Suprapubic skin (tissue), 4 donors: ENCODE measurements at regions not wholly inside any gene's neighbourhood (a gene's known extent, or its start where the extent isn't known, plus 50 kb on each side); places are given as distances from the start of the nearest gene placed in this dataset.

Experiments used
- DNase-seq, 2 donors: peaks; one replicate each; pipeline ENCODE4 v3.0.0-alpha.2; 2019; ENCODE audit warnings: low spot score in 2 of 2
- H3K27ac ChIP-seq: fragments of 200-600 bp; sonication (generic); one replicate; pipeline ENCODE4 v1.5.1; 2019
- H3K27me3 ChIP-seq: fragments of 200-600 bp; sonication (generic); one replicate; pipeline ENCODE4 v1.5.1; 2019
- H3K36me3 ChIP-seq: fragments of 200-600 bp; sonication (generic); one replicate; pipeline ENCODE4 v1.5.1; 2019
- H3K4me1 ChIP-seq: fragments of 200-600 bp; sonication (generic); one replicate; pipeline ENCODE4 v1.5.1; 2019
- H3K4me3 ChIP-seq: fragments of 200-600 bp; sonication (generic); one replicate; pipeline ENCODE4 v1.5.1; 2019; ENCODE audit warnings: mild to moderate bottlenecking
- H3K9me3 ChIP-seq: fragments of 200-600 bp; sonication (generic); one replicate; pipeline ENCODE4 v1.5.1; 2019
- CTCF ChIP-seq, 2 donors: fragments of 200-600 bp in 1 of 2; fragments of 450-650 bp in 1 of 2; sonication (generic) in 1 of 2; IDR thresholded peaks; one replicate each; pipeline ENCODE4 v1.5.1; 2016 to 2019; ENCODE audit warnings: antibody characterized with exemption in 2 of 2, mild to moderate bottlenecking in 1 of 2, moderate library complexity in 1 of 2
- EP300 ChIP-seq: sonication (generic); formaldehyde crosslinking; IDR thresholded peaks from one replicate; pipeline ENCODE4 v1.6.1; 2017; ENCODE audit warnings: antibody characterized with exemption
- POLR2A ChIP-seq, 2 donors: fragments of 450-650 bp; IDR thresholded peaks; one replicate each; pipeline ENCODE4 v1.6.1; 2017; ENCODE audit warnings: antibody characterized with exemption in 2 of 2, mild to moderate bottlenecking in 2 of 2, moderate library complexity in 2 of 2
- POLR2AphosphoS5 ChIP-seq, 3 donors: sonication (generic); formaldehyde crosslinking; IDR thresholded peaks; one replicate each; pipeline ENCODE4 v1.6.1; 2017; ENCODE audit warnings: antibody characterized with exemption in 3 of 3
- WGBS: methylation state at CpG from one replicate; pipeline ENCODE4 v1.1.5; 2018; 5-methylcytosine and 5-hydroxymethylcytosine counted together

GRCh38 chr9:22722492-22722891 lies 275.9 kb downstream of the DMRTA1 start:
- no peak for DNase-seq
- no peak overlapping the region for H3K4me3 ChIP-seq
- no peaks in the 10 kb centered on the region for H3K36me3 ChIP-seq
- H3K9me3 ChIP-seq = no peaks in the 10 kb centered on the region
- no peak overlapping the region for H3K27ac ChIP-seq
- H3K4me1 ChIP-seq = no peaks in the 10 kb centered on the region
- WGBS = 72% methylated on average over 2 of the region's 2 CpGs
- H3K27me3 ChIP-seq = no peaks in the 10 kb centered on the region
- TF ChIP-seq EP300 (no peak), POLR2A (IDR thresholded peaks at IDR 0.05) (no peak), CTCF (IDR thresholded peaks at IDR 0.05) (no peak), POLR2AphosphoS5 (IDR thresholded peaks at IDR 0.05) (no peak)

- DNase-seq = no peak
- no peaks in the 10 kb centered on the region for H3K27me3 ChIP-seq
- 67% methylated on average over 3 of the region's 3 CpGs for WGBS
- H3K36me3 ChIP-seq = no peaks in the 10 kb centered on the region
- no peaks in the 10 kb centered on the region for H3K4me1 ChIP-seq
- H3K4me3 ChIP-seq = no peak overlapping the region
- TF ChIP-seq POLR2A (IDR thresholded peaks at IDR 0.05) (no peak), CTCF (IDR thresholded peaks at IDR 0.05) (no peak), EP300 (no peak), POLR2AphosphoS5 (IDR thresholded peaks at IDR 0.05) (no peak)
- H3K9me3 ChIP-seq = no peaks in the 10 kb centered on the region
- no peak overlapping the region for H3K27ac ChIP-seq
Observed at GRCh38 chr9:22731786-22732185, 285.2 kb downstream of the DMRTA1 start.

GRCh38 chr9:22739712-22740111 lies 293.1 kb downstream of the DMRTA1 start:
- Histone ChIP-seq H3K36me3 (no peaks in the 10 kb centered on the region), H3K27me3 (no peaks in the 10 kb centered on the region), H3K9me3 (peaks cover 17% of the 10 kb centered on the region), H3K4me1 (no peaks in the 10 kb centered on the region), H3K27ac (no peak overlapping the region), H3K4me3 (no peak overlapping the region)
- DNase-seq = no peak
- WGBS = 60% methylated on average over 1 of the region's 1 CpG
- no peak for TF ChIP-seq POLR2AphosphoS5 (IDR thresholded peaks at IDR 0.05)
- no peak for TF ChIP-seq POLR2A (IDR thresholded peaks at IDR 0.05)
- TF ChIP-seq EP300 = no peak

- Histone ChIP-seq H3K27ac (no peak overlapping the region), H3K9me3 (peaks cover 17% of the 10 kb centered on the region), H3K4me3 (no peak overlapping the region), H3K36me3 (no peaks in the 10 kb centered on the region), H3K27me3 (no peaks in the 10 kb centered on the region), H3K4me1 (no peaks in the 10 kb centered on the region)
- DNase-seq = no peak
- TF ChIP-seq POLR2A (IDR thresholded peaks at IDR 0.05) (no peak), EP300 (no peak), CTCF (IDR thresholded peaks at IDR 0.05) (no peak), POLR2AphosphoS5 (IDR thresholded peaks at IDR 0.05) (no peak)
- 64% methylated on average over 1 of the region's 1 CpG for WGBS
Observed at GRCh38 chr9:22740781-22741180, 294.2 kb downstream of the DMRTA1 start.

- no peaks in the 10 kb centered on the region for H3K27me3 ChIP-seq
- H3K36me3 ChIP-seq = no peaks in the 10 kb centered on the region
- no peak overlapping the region for H3K4me3 ChIP-seq
- no peak for DNase-seq
- TF ChIP-seq POLR2AphosphoS5 (IDR thresholded peaks at IDR 0.05) (no peak), CTCF (IDR thresholded peaks at IDR 0.05) (no peak), EP300 (no peak), POLR2A (IDR thresholded peaks at IDR 0.05) (no peak)
- no peak overlapping the region for H3K27ac ChIP-seq
- peaks cover 17% of the 10 kb centered on the region for H3K9me3 ChIP-seq
- no peaks in the 10 kb centered on the region for H3K4me1 ChIP-seq
Observed at GRCh38 chr9:22742401-22742800, 295.8 kb downstream of the DMRTA1 start.
